HG02610 (cell line): ENCODE measurements at regions not wholly inside any gene's neighbourhood (a gene's known extent, or its start where the extent isn't known, plus 50 kb on each side); places are given as distances from the start of the nearest gene placed in this dataset.
"Not testable (repeated sequence)": the region's sequence is repeated elsewhere in the genome, so short reads cannot be mapped to it uniquely, and the experiment has no call there.

Experiments
- ATAC-seq: cut with Tn5 transposase; IDR thresholded peaks from one replicate; pipeline ENCODE4 v1.9.1; 2021; ENCODE audit warnings: mild to moderate bottlenecking, moderate library complexity; ENCODE audit not compliant: unreplicated experiment

GRCh38 chr2:222000326-222000725 is 298.5 kb downstream of the PAX3 start:
- no peak for ATAC-seq

DNA sequence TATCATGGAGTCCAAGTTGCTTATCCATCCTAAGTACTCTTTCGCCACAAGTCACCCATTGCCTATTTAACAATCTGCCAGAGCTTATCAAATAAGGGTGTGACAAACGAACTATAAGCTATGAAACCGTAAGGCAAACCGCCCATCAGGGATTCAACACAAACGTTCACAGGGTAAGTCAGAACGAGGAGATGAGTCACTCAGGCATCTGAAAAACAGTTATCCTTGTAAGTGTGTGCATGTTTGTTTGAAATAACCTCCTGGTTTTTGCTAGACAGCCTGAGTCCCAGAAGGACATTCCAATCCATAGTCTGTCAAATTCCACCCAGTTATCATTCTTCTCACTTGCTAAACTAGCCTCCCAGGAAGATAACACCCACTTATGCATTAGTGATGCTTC is 299.1 kb downstream of the PAX3 start:
- ATAC-seq = no peak

GRCh38 chr2:221999166-221999565 is 299.6 kb downstream of the PAX3 start:
- no peak for ATAC-seq

DNA sequence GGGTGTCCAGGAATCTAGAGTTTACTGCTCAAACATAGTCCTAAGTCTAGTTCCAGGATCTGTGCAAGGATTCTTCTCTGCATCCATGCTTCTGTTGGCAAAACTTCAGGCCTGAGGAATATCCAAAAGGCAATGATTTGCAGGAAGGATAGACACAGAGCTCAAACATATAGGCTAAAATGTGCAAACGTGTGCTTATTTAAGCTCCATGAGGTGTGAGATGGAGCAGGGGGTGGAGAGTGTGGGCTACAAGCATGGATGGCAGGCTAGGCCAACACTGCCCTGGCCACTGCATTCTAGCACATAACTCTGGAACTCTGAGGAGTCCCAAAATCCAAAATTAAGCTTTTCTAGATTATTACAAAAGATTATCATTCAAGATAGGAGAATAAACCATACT is 301.1 kb downstream of the PAX3 start:
- no peak for ATAC-seq

- ATAC-seq = no peak
Measured at GRCh38 chr2:221997100-221997499, 301.7 kb downstream of the PAX3 start.

GRCh38 chr2:221994926-221995325 is 303.9 kb downstream of the PAX3 start:
- ATAC-seq = no peak

GRCh38 chr2:221984376-221984775 is 314.4 kb downstream of the PAX3 start:
- not testable (repeated sequence) for ATAC-seq

- no peak for ATAC-seq
Measured at GRCh38 chr2:221981912-221982470, 316.8 kb downstream of the PAX3 start.

GRCh38 chr2:221975151-221975550 is 323.6 kb downstream of the PAX3 start:
- no peak for ATAC-seq

DNA sequence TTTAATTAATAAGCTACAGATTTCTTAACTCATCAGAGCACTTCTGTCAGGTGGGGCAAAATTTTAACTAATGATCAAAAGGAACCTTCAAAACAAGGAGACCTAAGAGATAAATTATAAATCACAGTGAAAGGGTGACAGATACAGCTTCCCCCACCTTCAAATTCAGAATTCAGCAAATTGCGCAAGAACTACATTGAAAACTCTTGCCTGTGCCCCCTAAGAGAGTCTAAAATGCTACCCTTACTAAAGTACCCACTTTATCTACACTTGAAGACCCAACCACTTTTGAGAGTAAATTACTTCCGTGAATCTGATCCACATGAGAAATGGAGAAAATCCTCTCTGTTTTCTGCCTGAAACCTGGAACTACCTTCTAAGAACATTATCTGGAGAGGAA is 324.9 kb downstream of the PAX3 start:
- ATAC-seq = no peak

DNA sequence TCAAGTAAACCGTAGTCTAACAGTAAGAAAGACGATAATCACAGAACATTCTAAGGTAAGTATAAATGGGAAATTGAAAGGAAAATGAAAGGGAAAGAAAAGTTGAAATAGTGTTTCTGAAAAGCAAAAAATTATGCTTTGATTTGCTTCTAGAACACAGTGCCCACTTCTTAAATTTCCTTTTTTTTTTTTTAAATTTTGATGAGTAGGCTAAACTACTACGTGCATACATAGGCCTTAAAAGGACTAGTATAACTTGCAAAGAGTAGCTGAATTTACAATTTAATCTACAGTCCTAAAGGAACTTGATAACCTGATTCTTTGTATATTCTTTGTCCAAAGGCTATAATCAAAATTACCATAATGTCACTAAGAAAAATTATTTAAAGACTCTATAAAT is 325.3 kb downstream of the PAX3 start:
- no peak for ATAC-seq

- no peak for ATAC-seq
Measured at GRCh38 chr2:221972813-221973478, 325.9 kb downstream of the PAX3 start.

DNA sequence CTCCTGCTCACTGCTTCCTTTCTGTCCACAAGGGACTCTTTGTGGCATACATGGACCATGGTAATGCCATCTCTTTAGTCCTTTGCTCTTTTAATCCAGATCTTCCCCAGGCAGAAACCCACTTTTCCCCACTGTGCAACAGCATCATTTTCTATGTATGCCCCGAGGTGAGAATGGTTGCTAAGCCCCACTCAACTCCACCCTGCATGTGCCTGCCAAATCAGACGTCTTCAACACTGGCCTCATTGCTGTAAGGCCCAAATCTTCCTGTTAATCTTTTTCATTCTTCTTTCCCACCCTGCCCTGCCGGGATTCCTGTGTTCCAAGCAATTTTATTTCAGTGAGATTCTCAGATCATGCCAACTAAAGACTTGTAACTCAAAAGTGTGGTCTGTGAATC is 328.4 kb downstream of the PAX3 start:
- ATAC-seq = no peak

DNA sequence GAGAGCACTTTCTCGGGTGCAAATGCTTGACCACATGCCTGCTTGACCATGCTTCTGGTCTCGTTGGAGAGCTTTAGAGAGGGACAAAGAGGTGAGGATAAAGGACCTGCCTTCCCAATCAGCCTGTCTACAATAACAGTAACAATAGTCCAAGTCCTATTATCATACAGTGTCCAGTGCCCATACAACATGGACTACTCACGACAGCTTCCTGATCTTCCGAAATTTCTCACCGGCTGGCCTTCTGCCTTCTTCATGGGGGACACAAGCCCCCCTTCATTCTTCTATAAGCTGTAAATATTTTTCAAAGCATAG is 329.0 kb downstream of the PAX3 start:
- no peak for ATAC-seq

DNA sequence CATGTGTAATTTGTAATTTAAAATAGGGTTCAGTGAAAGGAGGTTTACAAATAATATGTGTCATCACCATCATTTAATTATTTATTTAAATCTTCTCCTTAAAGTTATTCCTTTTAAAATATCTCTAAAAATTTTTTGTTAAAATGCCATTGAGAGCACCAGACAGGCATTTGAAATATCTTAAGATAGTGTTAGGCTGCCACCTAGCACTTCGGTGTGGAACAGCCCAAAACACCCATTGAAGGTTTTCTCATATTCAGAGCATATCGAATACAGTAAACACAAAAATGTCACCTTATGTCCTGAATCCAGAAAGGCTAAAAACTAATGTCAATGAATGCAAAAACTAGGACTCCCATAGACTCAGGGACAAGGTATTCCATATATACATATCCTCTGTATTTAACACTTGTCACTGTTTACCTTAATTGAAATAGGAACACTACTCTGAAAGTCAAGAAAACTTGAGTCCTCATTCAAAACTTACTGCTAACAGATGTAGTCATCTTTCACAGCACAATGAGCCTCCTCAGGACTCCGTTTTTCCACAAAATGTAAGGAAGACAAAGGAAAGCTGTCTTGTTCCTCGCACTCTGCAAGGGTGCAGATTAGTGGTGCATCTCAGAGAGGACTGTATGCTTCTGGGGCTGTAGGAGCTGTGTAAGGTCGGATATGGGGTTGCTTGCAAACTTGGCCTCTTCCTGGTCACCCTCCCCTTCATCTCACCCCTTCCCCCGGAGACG is 329.5 kb downstream of the PAX3 start:
- peak; percentile 70 for ATAC-seq

DNA sequence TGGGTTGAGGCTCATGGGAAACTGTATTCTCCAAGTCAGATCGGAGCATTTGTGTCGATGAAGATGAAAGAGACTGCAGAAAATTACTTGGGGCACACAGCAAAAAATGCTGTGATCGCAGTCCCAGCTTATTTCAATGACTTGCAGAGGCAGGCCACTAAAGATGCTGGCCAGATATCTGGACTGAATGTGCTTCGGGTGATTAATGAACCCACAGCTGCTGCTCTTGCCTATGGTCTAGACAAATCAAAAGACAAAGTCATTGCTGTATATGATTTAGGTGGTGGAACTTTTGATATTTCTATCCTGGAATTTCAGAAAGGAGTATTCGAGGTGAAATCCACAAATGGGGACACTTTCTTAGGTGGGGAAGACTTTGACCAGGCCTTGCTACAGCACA is 336.6 kb downstream of the PAX3 start:
- ATAC-seq = no peak

DNA sequence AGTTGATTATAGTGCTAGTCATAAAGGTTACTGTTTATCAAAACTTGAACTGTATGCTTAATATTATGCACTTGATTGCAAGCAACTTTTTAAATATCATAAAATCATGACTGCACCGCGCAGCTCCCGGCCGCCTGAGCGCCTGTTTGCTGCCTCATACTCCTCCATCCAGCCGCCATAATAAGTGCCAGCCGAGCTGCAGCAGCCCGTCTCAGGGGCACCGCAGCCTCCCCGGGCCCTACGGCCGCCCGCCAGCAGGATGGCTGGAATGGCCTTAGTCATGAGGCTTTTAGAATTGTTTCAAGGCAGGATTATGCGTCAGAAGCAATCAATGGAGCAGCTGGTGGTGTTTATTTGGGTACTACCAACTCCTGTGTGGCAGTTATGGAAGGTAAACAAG is 337.2 kb downstream of the PAX3 start:
- ATAC-seq = no peak

GRCh38 chr2:221958224-221958623 is 340.6 kb downstream of the PAX3 start:
- no peak for ATAC-seq

- ATAC-seq = no peak
Measured at GRCh38 chr2:221948076-221948475, 350.7 kb downstream of the PAX3 start.

- not testable (repeated sequence) for ATAC-seq
Measured at GRCh38 chr2:221944452-221944851, 354.3 kb downstream of the PAX3 start.

- ATAC-seq = no peak
Measured at GRCh38 chr2:221943076-221943810, 355.6 kb downstream of the PAX3 start.
